ENCODE measurements at regions not wholly inside any gene's neighbourhood (a gene's known extent, or its start where the extent isn't known, plus 50 kb on each side); places are given as distances from the start of the nearest gene placed in this dataset.

DNA sequence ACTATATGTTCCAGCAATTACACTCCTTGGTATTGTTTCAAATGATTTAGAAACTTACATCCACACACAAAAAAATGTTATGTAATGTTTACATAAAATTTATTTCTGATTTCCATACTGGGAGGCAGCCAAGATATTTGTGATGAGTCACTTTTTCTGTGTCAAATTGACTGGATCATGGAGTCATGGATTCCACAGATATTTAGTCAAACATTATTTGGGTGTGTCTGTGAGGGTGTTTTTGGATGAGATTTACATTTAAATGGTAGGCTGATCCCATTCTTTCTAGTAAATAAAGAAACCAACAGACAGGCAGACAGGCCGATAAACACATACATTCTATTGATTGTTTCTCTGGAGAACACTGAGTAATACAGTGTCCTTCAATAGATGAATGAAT is 562.8 kb downstream of the SLITRK6 start:
- Histone ChIP-seq H3K9me3 (no peaks in the 10 kb centered on the region), H3K4me1 (no peaks in the 10 kb centered on the region), H3K27me3 (no peaks in the 10 kb centered on the region), H3K36me3 (no peaks in the 10 kb centered on the region), H3K4me3 (no peak overlapping the region), H3K27ac (no peak overlapping the region)
- intact Hi-C loops (cut with DNase I; ENCODE audit: low total_unique reads) = no loop called here
- TF ChIP-seq, protein P1, sequence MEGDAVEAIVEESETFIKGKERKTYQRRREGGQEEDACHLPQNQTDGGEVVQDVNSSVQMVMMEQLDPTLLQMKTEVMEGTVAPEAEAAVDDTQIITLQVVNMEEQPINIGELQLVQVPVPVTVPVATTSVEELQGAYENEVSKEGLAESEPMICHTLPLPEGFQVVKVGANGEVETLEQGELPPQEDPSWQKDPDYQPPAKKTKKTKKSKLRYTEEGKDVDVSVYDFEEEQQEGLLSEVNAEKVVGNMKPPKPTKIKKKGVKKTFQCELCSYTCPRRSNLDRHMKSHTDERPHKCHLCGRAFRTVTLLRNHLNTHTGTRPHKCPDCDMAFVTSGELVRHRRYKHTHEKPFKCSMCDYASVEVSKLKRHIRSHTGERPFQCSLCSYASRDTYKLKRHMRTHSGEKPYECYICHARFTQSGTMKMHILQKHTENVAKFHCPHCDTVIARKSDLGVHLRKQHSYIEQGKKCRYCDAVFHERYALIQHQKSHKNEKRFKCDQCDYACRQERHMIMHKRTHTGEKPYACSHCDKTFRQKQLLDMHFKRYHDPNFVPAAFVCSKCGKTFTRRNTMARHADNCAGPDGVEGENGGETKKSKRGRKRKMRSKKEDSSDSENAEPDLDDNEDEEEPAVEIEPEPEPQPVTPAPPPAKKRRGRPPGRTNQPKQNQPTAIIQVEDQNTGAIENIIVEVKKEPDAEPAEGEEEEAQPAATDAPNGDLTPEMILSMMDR (IDR thresholded peaks at IDR 0.05 in 4 of 5, conservative IDR thresholded peaks at IDR 0.05 in 1 of 5) = no peak
- TF ChIP-seq POLR2A (IDR thresholded peaks at IDR 0.05) = no peak
- DNase-seq (no peak), ATAC-seq (no peak)
- in situ Hi-C loops (cut with MboI; ENCODE audit: low sequenced_read_pairs in 4 of 4) = no loop called here

GRCh38 chr13:85230691-85231093 is 568.5 kb downstream of the SLITRK6 start:
- no peak overlapping the region for H3K4me3 ChIP-seq
- no peaks in the 10 kb centered on the region for H3K27me3 ChIP-seq
- no peaks in the 10 kb centered on the region for H3K9me3 ChIP-seq
- no peak for TF ChIP-seq POLR2A (IDR thresholded peaks at IDR 0.05)
- TF ChIP-seq, protein P1 (IDR thresholded peaks at IDR 0.05 in 4 of 5, conservative IDR thresholded peaks at IDR 0.05 in 1 of 5) = no peak
- H3K36me3 ChIP-seq = no peaks in the 10 kb centered on the region
- no peak overlapping the region for H3K27ac ChIP-seq
- intact Hi-C loops (cut with DNase I; ENCODE audit: low total_unique reads) = no loop called here
- no peaks in the 10 kb centered on the region for H3K4me1 ChIP-seq
- DNase-seq (no peak), ATAC-seq (no peak)
- in situ Hi-C loops (cut with MboI; ENCODE audit: low sequenced_read_pairs in 4 of 4) = no loop called here

DNA sequence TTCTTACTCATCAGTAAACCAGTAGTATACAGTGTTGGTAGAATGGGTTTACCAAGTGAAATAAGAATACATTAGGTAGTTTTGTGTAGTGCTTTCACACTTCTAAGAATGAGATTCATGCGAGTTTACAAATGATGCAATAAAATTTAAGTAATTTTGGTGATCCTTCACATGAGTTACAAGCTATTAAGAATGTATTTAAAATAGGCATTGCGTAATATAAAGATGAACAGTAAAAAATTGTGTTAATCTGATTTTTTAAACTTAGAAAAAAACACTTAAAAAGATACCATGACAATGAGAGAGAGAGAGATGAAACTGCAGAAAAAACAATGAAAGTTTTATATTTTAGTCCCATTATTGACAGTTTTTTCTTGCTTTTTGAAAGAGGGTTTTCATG is 570.5 kb downstream of the SLITRK6 start:
- DNase-seq = no peak
- in situ Hi-C loops (cut with MboI; ENCODE audit: low sequenced_read_pairs in 4 of 4) (no loop called here), intact Hi-C loops (cut with DNase I; ENCODE audit: low total_unique reads) (no loop called here)
- ATAC-seq = no peak
- Histone ChIP-seq H3K27me3 (no peaks in the 10 kb centered on the region), H3K36me3 (no peaks in the 10 kb centered on the region), H3K4me1 (no peaks in the 10 kb centered on the region), H3K27ac (no peak overlapping the region), H3K4me3 (no peak overlapping the region), H3K9me3 (no peaks in the 10 kb centered on the region)
- no peak for TF ChIP-seq POLR2A (IDR thresholded peaks at IDR 0.05)
- TF ChIP-seq, protein P1 (IDR thresholded peaks at IDR 0.05 in 4 of 5, conservative IDR thresholded peaks at IDR 0.05 in 1 of 5) = no peak

GRCh38 chr13:85223883-85224656 is 575.1 kb downstream of the SLITRK6 start:
- no peaks in the 10 kb centered on the region for H3K9me3 ChIP-seq
- ATAC-seq (no peak), DNase-seq (no peak)
- H3K27me3 ChIP-seq = no peaks in the 10 kb centered on the region
- H3K4me3 ChIP-seq = no peak overlapping the region
- H3K27ac ChIP-seq = no peak overlapping the region
- TF ChIP-seq, protein P1 (IDR thresholded peaks at IDR 0.05 in 4 of 5, conservative IDR thresholded peaks at IDR 0.05 in 1 of 5) = no peak
- TF ChIP-seq POLR2A (IDR thresholded peaks at IDR 0.05) = no peak
- H3K36me3 ChIP-seq = no peaks in the 10 kb centered on the region
- H3K4me1 ChIP-seq = no peaks in the 10 kb centered on the region
- in situ Hi-C loops (cut with MboI; ENCODE audit: low sequenced_read_pairs in 4 of 4) = no loop called here
- intact Hi-C loops (cut with DNase I; ENCODE audit: low total_unique reads) = no loop called here

GRCh38 chr13:85216576-85216975 is 582.6 kb downstream of the SLITRK6 start:
- H3K4me1 ChIP-seq = no peaks in the 10 kb centered on the region
- no peaks in the 10 kb centered on the region for H3K9me3 ChIP-seq
- H3K27me3 ChIP-seq = no peaks in the 10 kb centered on the region
- no peak for ATAC-seq
- DNase-seq = no peak
- no peak overlapping the region for H3K27ac ChIP-seq
- no peak for TF ChIP-seq POLR2A (IDR thresholded peaks at IDR 0.05)
- TF ChIP-seq, protein P1 (IDR thresholded peaks at IDR 0.05 in 4 of 5, conservative IDR thresholded peaks at IDR 0.05 in 1 of 5) = no peak
- in situ Hi-C loops (cut with MboI; ENCODE audit: low sequenced_read_pairs in 4 of 4) = no loop called here
- H3K36me3 ChIP-seq = no peaks in the 10 kb centered on the region
- intact Hi-C loops (cut with DNase I; ENCODE audit: low total_unique reads) = no loop called here
- H3K4me3 ChIP-seq = no peak overlapping the region
